Ishikawa (cell line): ENCODE measurements at regions not wholly inside any gene's neighbourhood (a gene's known extent, or its start where the extent isn't known, plus 50 kb on each side); places are given as distances from the start of the nearest gene placed in this dataset.

Experiments
- CEBPB ChIP-seq: IDR thresholded peaks from 2 replicates; pipeline ENCODE4 v1.6.1; 2012
- RAD21 ChIP-seq: IDR thresholded peaks from 2 replicates; pipeline ENCODE4 v1.6.1; 2012; ENCODE audit warnings: low read depth
- TAF1 ChIP-seq: IDR thresholded peaks from 2 replicates; pipeline ENCODE4 v1.6.1; 2012; ENCODE audit warnings: low read depth, mild to moderate bottlenecking
- TEAD4 ChIP-seq: IDR thresholded peaks from 2 replicates; pipeline ENCODE4 v1.6.1; 2012
- TF ChIP-seq, protein P1 (sequence below): IDR thresholded peaks from 2 replicates; pipeline ENCODE4 v1.6.1; 2012

DNA sequence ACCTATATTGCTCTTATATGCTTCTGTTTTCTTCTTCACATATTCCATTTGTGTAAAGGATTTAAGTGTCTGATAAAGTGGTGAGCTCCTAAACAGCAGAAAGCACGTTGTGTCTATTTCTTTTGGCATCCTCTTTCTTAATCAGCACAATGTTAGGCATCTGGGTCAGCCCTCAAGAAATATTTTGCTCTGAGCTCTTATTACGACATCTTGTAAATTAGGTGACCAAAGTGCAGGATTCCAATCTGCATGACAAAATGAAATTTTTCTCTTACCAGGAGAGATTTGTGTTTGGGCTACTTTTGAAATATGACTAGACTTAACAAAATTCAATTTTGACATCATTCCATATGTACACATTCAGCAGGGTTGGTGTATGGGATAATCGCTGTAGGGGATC, 210.0 kb upstream of the IGFBP7 start:
- TF ChIP-seq TAF1 (no peak), TEAD4 (no peak), CEBPB (no peak), RAD21 (no peak)
- TF ChIP-seq, protein P1, sequence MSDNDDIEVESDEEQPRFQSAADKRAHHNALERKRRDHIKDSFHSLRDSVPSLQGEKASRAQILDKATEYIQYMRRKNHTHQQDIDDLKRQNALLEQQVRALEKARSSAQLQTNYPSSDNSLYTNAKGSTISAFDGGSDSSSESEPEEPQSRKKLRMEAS = no peak
